ENCODE measurements at regions not wholly inside any gene's neighbourhood (a gene's known extent, or its start where the extent isn't known, plus 50 kb on each side); places are given as distances from the start of the nearest gene placed in this dataset.

DNA sequence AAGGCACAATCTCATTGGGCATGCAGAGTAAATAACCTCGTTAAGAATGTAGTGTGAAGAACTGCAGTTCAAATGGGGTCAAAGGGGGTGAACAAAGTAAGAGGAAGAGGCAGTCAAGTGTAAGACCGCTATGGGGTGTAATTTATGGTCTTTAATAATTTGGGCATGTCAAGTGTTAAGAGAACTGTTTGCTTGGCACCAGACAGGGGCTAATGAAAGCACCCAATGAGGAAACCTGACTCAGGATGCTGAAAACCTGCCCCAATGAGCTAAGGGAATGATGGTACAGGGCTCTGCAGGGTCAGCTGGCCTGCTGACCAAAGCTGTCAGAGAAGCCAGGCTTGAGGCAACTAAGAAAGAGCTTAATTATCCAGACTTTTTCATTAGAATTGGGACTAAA, 368.1 kb downstream of the DTWD2 start:
- Mint-ChIP-seq H3K9me3 (ENCODE audit: unreplicated experiment) (no peaks in the 10 kb centered on the region), H3K27ac (ENCODE audit: low read depth, unreplicated experiment) (no peak overlapping the region), H3K4me3 (ENCODE audit: unreplicated experiment) (no peak overlapping the region), H3K27me3 (ENCODE audit: insufficient read depth, unreplicated experiment) (no peaks in the 10 kb centered on the region), H3K4me1 (ENCODE audit: insufficient read depth, unreplicated experiment) (no peaks in the 10 kb centered on the region), H3K36me3 (ENCODE audit: insufficient read depth, unreplicated experiment) (no peaks in the 10 kb centered on the region)
- CTCF ChIA-PET = interaction anchor here (0.6 to 0.9 kb wide), 2 partner anchors 9 to 1542 kb away, joined by 3 read pairs; no protein-coding TSS in a partner anchor
- BruUV-seq (replicated peaks) = no TSS peak
- intact Hi-C loops (cut with micrococcal nuclease) = no loop called here
- POLR2A ChIA-PET = interaction anchor here (0.5 to 0.6 kb wide), 2 partner anchors 16 to 1893 kb away, joined by 3 read pairs; no protein-coding TSS in a partner anchor
- TF ChIP-seq, protein P1, sequence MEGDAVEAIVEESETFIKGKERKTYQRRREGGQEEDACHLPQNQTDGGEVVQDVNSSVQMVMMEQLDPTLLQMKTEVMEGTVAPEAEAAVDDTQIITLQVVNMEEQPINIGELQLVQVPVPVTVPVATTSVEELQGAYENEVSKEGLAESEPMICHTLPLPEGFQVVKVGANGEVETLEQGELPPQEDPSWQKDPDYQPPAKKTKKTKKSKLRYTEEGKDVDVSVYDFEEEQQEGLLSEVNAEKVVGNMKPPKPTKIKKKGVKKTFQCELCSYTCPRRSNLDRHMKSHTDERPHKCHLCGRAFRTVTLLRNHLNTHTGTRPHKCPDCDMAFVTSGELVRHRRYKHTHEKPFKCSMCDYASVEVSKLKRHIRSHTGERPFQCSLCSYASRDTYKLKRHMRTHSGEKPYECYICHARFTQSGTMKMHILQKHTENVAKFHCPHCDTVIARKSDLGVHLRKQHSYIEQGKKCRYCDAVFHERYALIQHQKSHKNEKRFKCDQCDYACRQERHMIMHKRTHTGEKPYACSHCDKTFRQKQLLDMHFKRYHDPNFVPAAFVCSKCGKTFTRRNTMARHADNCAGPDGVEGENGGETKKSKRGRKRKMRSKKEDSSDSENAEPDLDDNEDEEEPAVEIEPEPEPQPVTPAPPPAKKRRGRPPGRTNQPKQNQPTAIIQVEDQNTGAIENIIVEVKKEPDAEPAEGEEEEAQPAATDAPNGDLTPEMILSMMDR (IDR thresholded peaks at IDR 0.05; ENCODE audit: unreplicated experiment) = no peak
- DNase-seq (ENCODE audit: unreplicated experiment) = no peak

DNA sequence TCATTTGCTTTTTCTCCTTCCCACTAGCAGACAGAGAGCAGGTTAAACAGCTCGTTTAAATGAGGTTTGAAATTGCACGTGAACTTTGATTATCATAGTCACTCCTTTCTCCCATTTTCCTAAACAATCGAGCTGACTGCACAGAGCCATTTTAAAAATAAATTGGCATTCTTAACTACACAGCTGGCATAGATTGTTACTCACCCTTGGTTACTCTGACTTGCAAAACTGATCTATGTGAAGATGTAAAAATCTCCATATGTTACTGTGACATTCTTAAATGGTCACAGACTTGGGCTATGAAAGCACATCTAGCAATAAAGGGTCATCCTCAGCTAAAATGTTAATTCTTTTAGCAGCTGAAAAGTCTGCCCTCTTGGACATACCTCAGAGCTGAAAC, 368.5 kb downstream of the DTWD2 start:
- POLR2A ChIA-PET = interaction anchor here (0.6 kb wide), 1 partner anchor 16 kb away, joined by 3 read pairs; no protein-coding TSS in a partner anchor
- Mint-ChIP-seq H3K27ac (ENCODE audit: low read depth, unreplicated experiment) (no peak overlapping the region), H3K4me3 (ENCODE audit: unreplicated experiment) (no peak overlapping the region), H3K36me3 (ENCODE audit: insufficient read depth, unreplicated experiment) (no peaks in the 10 kb centered on the region), H3K9me3 (ENCODE audit: unreplicated experiment) (no peaks in the 10 kb centered on the region), H3K27me3 (ENCODE audit: insufficient read depth, unreplicated experiment) (no peaks in the 10 kb centered on the region), H3K4me1 (ENCODE audit: insufficient read depth, unreplicated experiment) (no peaks in the 10 kb centered on the region)
- no peak for DNase-seq (ENCODE audit: unreplicated experiment)
- BruUV-seq (replicated peaks) = no TSS peak
- CTCF ChIA-PET = interaction anchor here (0.9 kb wide), 1 partner anchor 9 kb away, joined by 3 read pairs; no protein-coding TSS in a partner anchor
- intact Hi-C loops (cut with micrococcal nuclease) = no loop called here
- TF ChIP-seq, protein P1 (IDR thresholded peaks at IDR 0.05; ENCODE audit: unreplicated experiment) = no peak

DNA sequence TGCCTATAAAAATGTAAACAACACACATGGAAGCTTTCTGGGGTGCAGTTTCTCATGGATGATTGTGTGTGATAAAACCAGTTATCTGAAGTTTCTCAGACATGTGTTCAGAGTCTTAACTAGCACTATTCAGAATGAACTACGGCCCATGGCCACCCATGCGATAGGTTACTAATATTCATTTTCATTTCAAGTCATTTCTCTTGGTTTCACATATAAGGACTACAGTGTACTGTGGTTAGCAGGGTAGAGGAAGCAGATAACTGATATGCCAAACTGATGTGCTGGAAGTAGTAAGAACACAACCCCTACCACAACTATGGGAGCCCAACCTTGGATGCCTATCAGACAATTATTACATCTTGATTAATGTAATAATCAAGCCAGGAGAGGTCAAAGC, 372.1 kb downstream of the DTWD2 start:
- no peak overlapping the region for H3K27ac Mint-ChIP-seq (ENCODE audit: low read depth, unreplicated experiment)
- no peaks in the 10 kb centered on the region for H3K4me1 Mint-ChIP-seq (ENCODE audit: insufficient read depth, unreplicated experiment)
- ChIA-PET CTCF (no interaction called here), POLR2A (no interaction called here)
- no peaks in the 10 kb centered on the region for H3K9me3 Mint-ChIP-seq (ENCODE audit: unreplicated experiment)
- no peak for DNase-seq (ENCODE audit: unreplicated experiment)
- TF ChIP-seq, protein P1 (IDR thresholded peaks at IDR 0.05; ENCODE audit: unreplicated experiment) = no peak
- no peak overlapping the region for H3K4me3 Mint-ChIP-seq (ENCODE audit: unreplicated experiment)
- no peaks in the 10 kb centered on the region for H3K36me3 Mint-ChIP-seq (ENCODE audit: insufficient read depth, unreplicated experiment)
- BruUV-seq (replicated peaks) = no TSS peak
- intact Hi-C loops (cut with micrococcal nuclease) = no loop called here
- H3K27me3 Mint-ChIP-seq (ENCODE audit: insufficient read depth, unreplicated experiment) = no peaks in the 10 kb centered on the region

DNA sequence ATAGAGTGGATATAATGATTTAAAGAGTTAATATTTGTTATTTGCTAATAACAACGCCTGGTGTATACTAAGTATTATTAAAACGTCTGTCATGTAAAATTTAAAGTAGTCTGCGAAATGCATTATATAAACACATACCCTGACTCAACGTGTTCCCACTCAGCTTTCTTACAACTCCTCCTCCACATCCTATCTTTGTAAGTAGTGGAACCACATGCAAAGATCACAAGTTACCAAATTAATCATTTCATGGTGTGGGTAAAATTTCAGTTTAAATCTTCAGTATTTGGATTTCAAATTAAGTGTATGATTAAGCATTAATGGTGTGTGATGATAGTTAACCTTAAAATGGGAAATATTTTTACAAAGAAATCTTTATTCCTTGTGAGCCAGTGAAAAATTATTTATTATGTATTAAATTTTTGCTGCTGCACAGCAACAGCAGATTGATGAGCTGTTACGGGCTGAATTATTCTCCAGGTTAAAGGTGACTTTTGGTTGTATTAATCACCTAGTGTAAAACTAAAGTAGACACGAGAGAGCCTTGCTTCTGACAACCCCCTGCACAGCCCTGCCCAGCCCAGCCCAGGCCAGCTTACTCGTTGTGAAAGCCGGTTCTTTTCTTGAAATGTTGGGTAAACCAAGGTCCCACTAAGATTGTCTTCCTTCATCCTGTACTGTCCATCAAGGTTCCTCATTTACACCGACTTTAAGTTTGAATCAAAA, 373.5 kb downstream of the DTWD2 start:
- H3K36me3 Mint-ChIP-seq (ENCODE audit: insufficient read depth, unreplicated experiment) = no peaks in the 10 kb centered on the region
- no peaks in the 10 kb centered on the region for H3K4me1 Mint-ChIP-seq (ENCODE audit: insufficient read depth, unreplicated experiment)
- TF ChIP-seq, protein P1 (IDR thresholded peaks at IDR 0.05; ENCODE audit: unreplicated experiment) = no peak
- no peaks in the 10 kb centered on the region for H3K27me3 Mint-ChIP-seq (ENCODE audit: insufficient read depth, unreplicated experiment)
- no peak overlapping the region for H3K27ac Mint-ChIP-seq (ENCODE audit: low read depth, unreplicated experiment)
- intact Hi-C loops (cut with micrococcal nuclease) = loop anchor here (5.0 kb wide), 3 partner anchors 177 to 553 kb away; no protein-coding TSS in a partner anchor
- ChIA-PET POLR2A (no interaction called here), CTCF (interaction anchor here (2.0 kb wide), 1 partner anchor 177 kb away, joined by 7 read pairs; no protein-coding TSS in a partner anchor)
- no peak overlapping the region for H3K4me3 Mint-ChIP-seq (ENCODE audit: unreplicated experiment)
- BruUV-seq (replicated peaks) = no TSS peak
- no peaks in the 10 kb centered on the region for H3K9me3 Mint-ChIP-seq (ENCODE audit: unreplicated experiment)
- no peak for DNase-seq (ENCODE audit: unreplicated experiment)
